ENCODE measurements at regions not wholly inside any gene's neighbourhood (a gene's known extent, or its start where the extent isn't known, plus 50 kb on each side); places are given as distances from the start of the nearest gene placed in this dataset.

DNA sequence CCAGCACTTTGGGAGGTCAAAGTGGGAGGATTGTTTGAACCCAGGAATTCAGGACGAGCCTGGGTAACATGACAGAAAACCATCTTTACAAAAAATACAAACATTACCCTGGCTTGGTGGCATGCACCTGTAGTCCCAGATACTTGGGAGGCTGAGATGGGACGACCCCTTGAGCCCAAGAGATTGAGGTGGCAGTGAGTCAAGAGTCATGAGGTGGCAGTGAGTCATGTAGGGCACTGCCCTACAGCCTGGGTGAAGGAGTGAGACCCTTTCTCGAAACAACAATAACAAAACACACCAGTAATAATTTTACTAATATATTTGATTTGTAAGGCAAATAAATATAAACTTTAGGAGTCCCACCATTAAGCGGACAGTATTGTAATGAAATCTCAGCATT lies 1906.2 kb downstream of the NCAM2 start:
- no peak overlapping the region for H3K4me3 ChIP-seq (ENCODE audit: low read length)
- TF ChIP-seq, protein P1, sequence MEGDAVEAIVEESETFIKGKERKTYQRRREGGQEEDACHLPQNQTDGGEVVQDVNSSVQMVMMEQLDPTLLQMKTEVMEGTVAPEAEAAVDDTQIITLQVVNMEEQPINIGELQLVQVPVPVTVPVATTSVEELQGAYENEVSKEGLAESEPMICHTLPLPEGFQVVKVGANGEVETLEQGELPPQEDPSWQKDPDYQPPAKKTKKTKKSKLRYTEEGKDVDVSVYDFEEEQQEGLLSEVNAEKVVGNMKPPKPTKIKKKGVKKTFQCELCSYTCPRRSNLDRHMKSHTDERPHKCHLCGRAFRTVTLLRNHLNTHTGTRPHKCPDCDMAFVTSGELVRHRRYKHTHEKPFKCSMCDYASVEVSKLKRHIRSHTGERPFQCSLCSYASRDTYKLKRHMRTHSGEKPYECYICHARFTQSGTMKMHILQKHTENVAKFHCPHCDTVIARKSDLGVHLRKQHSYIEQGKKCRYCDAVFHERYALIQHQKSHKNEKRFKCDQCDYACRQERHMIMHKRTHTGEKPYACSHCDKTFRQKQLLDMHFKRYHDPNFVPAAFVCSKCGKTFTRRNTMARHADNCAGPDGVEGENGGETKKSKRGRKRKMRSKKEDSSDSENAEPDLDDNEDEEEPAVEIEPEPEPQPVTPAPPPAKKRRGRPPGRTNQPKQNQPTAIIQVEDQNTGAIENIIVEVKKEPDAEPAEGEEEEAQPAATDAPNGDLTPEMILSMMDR (conservative IDR thresholded peaks at IDR 0.05; ENCODE audit: low read length) = no peak
- no peak for DNase-seq (ENCODE audit: low read depth)

DNA sequence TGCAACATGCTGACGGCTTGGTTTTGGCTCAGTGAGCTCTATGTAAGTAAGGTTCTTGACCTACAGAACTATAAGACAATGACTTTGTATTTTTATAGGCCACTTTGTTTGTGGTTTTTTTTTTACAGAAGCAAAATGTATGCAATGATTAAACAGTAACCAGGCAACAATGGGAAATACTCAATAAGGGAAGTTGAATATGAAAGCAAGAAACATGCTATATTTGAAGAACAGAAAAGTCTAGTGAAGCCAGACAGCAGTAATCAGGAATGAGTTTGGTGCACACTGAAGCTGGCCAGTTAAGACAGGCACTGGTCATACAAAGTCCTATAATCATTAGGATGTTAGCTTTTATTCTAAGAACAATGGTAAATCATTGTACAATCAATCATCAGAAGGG lies 1926.8 kb downstream of the NCAM2 start:
- H3K4me3 ChIP-seq (ENCODE audit: low read length) = no peak overlapping the region
- TF ChIP-seq, protein P1 (conservative IDR thresholded peaks at IDR 0.05; ENCODE audit: low read length) = no peak
- DNase-seq (ENCODE audit: low read depth) = no peak

GRCh38 chr21:22927469-22927868 lies 1929.3 kb downstream of the NCAM2 start:
- DNase-seq (ENCODE audit: low read depth) = no peak
- TF ChIP-seq, protein P1 (conservative IDR thresholded peaks at IDR 0.05; ENCODE audit: low read length) = no peak
- no peak overlapping the region for H3K4me3 ChIP-seq (ENCODE audit: low read length)

DNA sequence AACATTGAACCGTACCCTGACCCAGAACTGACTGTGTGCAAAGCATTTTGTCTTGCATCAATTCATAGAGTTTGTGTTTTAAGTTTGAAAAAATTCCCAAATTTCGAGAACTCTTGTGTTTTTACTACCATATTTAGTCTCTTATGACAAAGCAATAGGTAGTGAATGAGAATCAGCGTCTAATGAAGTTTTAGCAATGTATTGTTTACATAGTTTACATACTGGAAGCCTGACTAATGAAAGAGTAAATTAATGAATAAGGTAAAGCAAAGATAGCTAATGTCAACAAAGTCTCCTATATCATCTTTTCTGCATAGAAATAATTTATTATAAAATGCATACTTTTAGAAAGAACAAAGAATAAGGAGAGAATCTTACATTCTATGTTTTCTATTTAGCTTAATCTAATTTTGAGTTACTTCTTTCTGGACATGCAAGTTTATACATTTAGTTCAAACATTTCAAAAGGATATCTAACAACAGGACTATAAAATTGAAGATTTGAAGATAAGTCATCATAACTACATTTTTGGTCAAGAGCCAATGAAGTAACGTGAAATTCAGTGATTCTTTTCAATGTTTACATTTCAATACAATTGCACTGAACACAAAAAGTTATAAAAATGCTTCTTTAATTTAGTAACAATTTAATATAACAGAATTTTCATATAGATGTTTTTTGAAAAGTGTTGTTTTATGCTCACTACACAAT lies 1943.7 kb downstream of the NCAM2 start:
- no peak for DNase-seq (ENCODE audit: low read depth)
- TF ChIP-seq, protein P1 (conservative IDR thresholded peaks at IDR 0.05; ENCODE audit: low read length) = no peak
- no peak overlapping the region for H3K4me3 ChIP-seq (ENCODE audit: low read length)

- TF ChIP-seq, protein P1 (conservative IDR thresholded peaks at IDR 0.05; ENCODE audit: low read length) = no peak
- DNase-seq (ENCODE audit: low read depth) = no peak
- H3K4me3 ChIP-seq (ENCODE audit: low read length) = no peak overlapping the region
Observed at GRCh38 chr21:22955559-22955958, 1957.3 kb downstream of the NCAM2 start.

GRCh38 chr21:22961258-22961657 lies 1963.0 kb downstream of the NCAM2 start:
- TF ChIP-seq, protein P1 (conservative IDR thresholded peaks at IDR 0.05; ENCODE audit: low read length) = no peak
- no peak overlapping the region for H3K4me3 ChIP-seq (ENCODE audit: low read length)
- DNase-seq (ENCODE audit: low read depth) = no peak

DNA sequence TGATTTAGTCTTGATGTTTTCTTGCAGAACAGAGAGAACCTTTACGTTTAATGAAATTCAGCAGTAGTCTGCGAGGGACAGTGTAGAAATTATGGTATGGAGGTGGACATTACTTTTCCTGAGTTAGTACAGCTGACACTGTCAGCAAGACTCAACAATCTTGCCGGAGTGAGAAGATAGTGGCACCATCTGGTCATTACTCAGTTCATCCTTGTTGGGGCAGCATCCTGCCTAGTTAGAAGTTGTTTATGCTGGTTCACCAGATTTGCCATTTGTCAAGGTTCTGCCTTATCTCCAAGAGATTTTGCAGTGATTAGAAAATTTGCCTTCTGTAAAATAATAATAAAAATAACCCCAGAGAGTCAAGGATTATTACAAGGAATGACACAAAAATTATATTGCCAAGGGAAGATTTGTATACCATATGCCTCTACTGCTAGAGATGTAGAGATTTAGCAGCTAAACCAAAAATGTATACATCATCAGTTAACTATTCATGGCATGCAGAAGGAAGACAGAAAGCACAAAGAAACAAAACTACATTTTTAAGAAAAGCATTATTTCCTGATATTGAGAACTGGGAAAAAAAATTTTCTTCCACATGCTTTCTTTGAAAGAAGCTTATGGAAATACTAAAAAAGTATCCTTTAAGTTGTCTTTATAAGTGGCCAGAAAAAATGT lies 1967.4 kb downstream of the NCAM2 start:
- TF ChIP-seq, protein P1 (conservative IDR thresholded peaks at IDR 0.05; ENCODE audit: low read length) = no peak
- no peak for DNase-seq (ENCODE audit: low read depth)
- no peak overlapping the region for H3K4me3 ChIP-seq (ENCODE audit: low read length)

All from AG10803 (cell line).